H9 (cell line): ENCODE measurements at regions not wholly inside any gene's neighbourhood (a gene's known extent, or its start where the extent isn't known, plus 50 kb on each side); places are given as distances from the start of the nearest gene placed in this dataset.

Source experiments
- DNase-seq: peaks from one replicate; pipeline ENCODE4 v3.0.0-alpha.2; 2017
- H2AFZ ChIP-seq: one replicate; pipeline ENCODE4 v1.6.1; 2013; ENCODE audit warnings: mild to moderate bottlenecking, low read length, control low read depth, moderate library complexity
- H2AK5ac ChIP-seq: 2 replicates; pipeline ENCODE4 v1.6.1; 2013; ENCODE audit warnings: low read length, control low read depth, mixed read lengths; ENCODE audit not compliant: insufficient read length
- H2BK120ac ChIP-seq: one replicate; pipeline ENCODE4 v1.6.1; 2013; ENCODE audit warnings: low read depth, mild to moderate bottlenecking, low read length, control low read depth, inconsistent platforms; ENCODE audit not compliant: poor library complexity, severe bottlenecking
- H2BK12ac ChIP-seq: 2 replicates; pipeline ENCODE4 v1.6.1; 2013; ENCODE audit warnings: low read length, control low read depth, mixed read lengths, low read depth; ENCODE audit not compliant: insufficient read length
- H2BK15ac ChIP-seq: 2 replicates; pipeline ENCODE4 v1.6.1; 2013; ENCODE audit warnings: low read depth, low read length, control low read depth
- H2BK20ac ChIP-seq: one replicate; pipeline ENCODE4 v1.6.1; 2013; ENCODE audit warnings: low read depth, mild to moderate bottlenecking, low read length, control low read depth, inconsistent platforms; ENCODE audit not compliant: poor library complexity, severe bottlenecking
- H2BK5ac ChIP-seq: 2 replicates; pipeline ENCODE4 v1.6.1; 2013; ENCODE audit warnings: low read length, control low read depth, mixed read lengths; ENCODE audit not compliant: insufficient read length
- H3K14ac ChIP-seq: 2 replicates; pipeline ENCODE4 v1.6.1; 2013; ENCODE audit warnings: low read length, control low read depth; ENCODE audit not compliant: insufficient read depth
- H3K18ac ChIP-seq: 2 replicates; pipeline ENCODE4 v1.6.1; 2013; ENCODE audit warnings: low read depth, mild to moderate bottlenecking, mixed read lengths, low read length, control low read depth; ENCODE audit not compliant: insufficient read length
- H3K23ac ChIP-seq: 2 replicates; pipeline ENCODE4 v1.6.1; 2013; ENCODE audit warnings: low read length, control low read depth, mixed read lengths, low read depth; ENCODE audit not compliant: insufficient read length
- H3K23me2 ChIP-seq: 2 replicates; pipeline ENCODE4 v1.6.1; 2013; ENCODE audit warnings: low read depth, mild to moderate bottlenecking, mixed read lengths, low read length, control low read depth; ENCODE audit not compliant: insufficient read length, poor library complexity, severe bottlenecking
- H3K27ac ChIP-seq: 2 replicates; pipeline ENCODE4 v1.5.1; 2013; ENCODE audit warnings: low read length, control low read depth, mixed read lengths, low read depth; ENCODE audit not compliant: insufficient read length
- H3K27me3 ChIP-seq: 2 replicates; pipeline ENCODE4 v1.6.1; 2013; ENCODE audit warnings: low read length, control low read depth, inconsistent platforms; ENCODE audit not compliant: insufficient read depth
- H3K4ac ChIP-seq: 2 replicates; pipeline ENCODE4 v1.6.1; 2013; ENCODE audit warnings: low read depth, mild to moderate bottlenecking, control low read depth, inconsistent platforms, low read length, moderate library complexity
- H3K4me1 ChIP-seq: 2 replicates; pipeline ENCODE4 v1.6.1; 2013; ENCODE audit warnings: low read length, control low read depth, inconsistent platforms; ENCODE audit not compliant: insufficient read depth
- H3K4me2 ChIP-seq: 2 replicates; pipeline ENCODE4 v1.6.1; 2013; ENCODE audit warnings: low read length, control low read depth, mixed read lengths; ENCODE audit not compliant: insufficient read length, insufficient read depth
- H3K56ac ChIP-seq: 2 replicates; pipeline ENCODE4 v1.6.1; 2013; ENCODE audit warnings: low read depth, mild to moderate bottlenecking, mixed read lengths, low read length, control low read depth; ENCODE audit not compliant: insufficient read length
- H3K79me1 ChIP-seq: 2 replicates; pipeline ENCODE4 v1.6.1; 2013; ENCODE audit warnings: low read depth, mild to moderate bottlenecking, moderate library complexity, low read length, control low read depth, inconsistent platforms; ENCODE audit not compliant: insufficient read depth, poor library complexity, severe bottlenecking
- H3K79me2 ChIP-seq: 2 replicates; pipeline ENCODE4 v1.6.1; 2013; ENCODE audit warnings: low read length, control low read depth, inconsistent platforms; ENCODE audit not compliant: insufficient read depth
- H3K9ac ChIP-seq: 2 replicates; pipeline ENCODE4 v1.6.1; 2013; ENCODE audit warnings: low read length, control low read depth, mixed read lengths; ENCODE audit not compliant: insufficient read length; ENCODE audit errors: extremely low read depth
- H3K9me3 ChIP-seq: one replicate; pipeline ENCODE4 v1.6.1; 2013; ENCODE audit warnings: low read depth, low read length, inconsistent platforms; ENCODE audit not compliant: control insufficient read depth
- H3T11ph ChIP-seq: one replicate; pipeline ENCODE4 v1.6.1; 2013; ENCODE audit warnings: mild to moderate bottlenecking, low read length, control low read depth, inconsistent platforms
- H4K20me1 ChIP-seq: one replicate; pipeline ENCODE4 v1.6.1; 2013; ENCODE audit not compliant: control insufficient read depth, insufficient read length, insufficient read depth
- H4K5ac ChIP-seq: 2 replicates; pipeline ENCODE4 v1.6.1; 2013; ENCODE audit warnings: low read depth, mild to moderate bottlenecking, mixed read lengths, low read length, control low read depth; ENCODE audit not compliant: insufficient read length
- H4K8ac ChIP-seq: replicated peaks from 2 replicates; pipeline ENCODE4 v1.6.1; 2013; ENCODE audit warnings: low read length, control low read depth, mixed read lengths, low read depth; ENCODE audit not compliant: insufficient read length
- H4K91ac ChIP-seq: 2 replicates; pipeline ENCODE4 v1.6.1; 2013; ENCODE audit warnings: low read depth, mild to moderate bottlenecking, moderate library complexity, mixed read lengths, low read length, control low read depth; ENCODE audit not compliant: insufficient read length
- H3K27ac Mint-ChIP-seq, 3 experiments: 2 replicates in 2 of 3; 3 replicates in 1 of 3; pipeline ENCODE4 v1.8.0; 2020 to 2021; ENCODE audit warnings: mixed read lengths in 3 of 3, mild to moderate bottlenecking in 1 of 3, moderate library complexity in 1 of 3
- H3K27me3 Mint-ChIP-seq: 2 replicates; pipeline ENCODE4 v1.8.0; 2021; ENCODE audit warnings: low read depth, mild to moderate bottlenecking, moderate library complexity, mixed read lengths
- H3K36me3 Mint-ChIP-seq, 3 experiments: 2 replicates in 2 of 3; 3 replicates in 1 of 3; pipeline ENCODE4 v1.8.0; 2020 to 2021; ENCODE audit warnings: low read depth in 3 of 3, mixed read lengths in 3 of 3; ENCODE audit not compliant: insufficient read depth in 1 of 3
- H3K4me1 Mint-ChIP-seq, 2 experiments: 2 replicates each; pipeline ENCODE4 v1.8.0; 2020; ENCODE audit warnings: mixed read lengths in 2 of 2
- H3K4me3 Mint-ChIP-seq, 2 experiments: 2 replicates in 1 of 2; 3 replicates in 1 of 2; pipeline ENCODE4 v1.8.0; 2020 to 2021; ENCODE audit warnings: mild to moderate bottlenecking in 2 of 2, mixed read lengths in 2 of 2, moderate library complexity in 1 of 2
- H3K9me3 Mint-ChIP-seq, 2 experiments: 2 replicates in 1 of 2; 3 replicates in 1 of 2; pipeline ENCODE4 v1.8.0; 2020; ENCODE audit warnings: mild to moderate bottlenecking in 2 of 2, mixed read lengths in 2 of 2, moderate library complexity in 1 of 2
- TF ChIP-seq, protein P1 (sequence below): fragments of 200-600 bp; sonication (generic); conservative IDR thresholded peaks from 3 replicates; pipeline ENCODE4 v1.8.0; 2021; ENCODE audit warnings: antibody characterized with exemption, mild to moderate bottlenecking

DNA sequence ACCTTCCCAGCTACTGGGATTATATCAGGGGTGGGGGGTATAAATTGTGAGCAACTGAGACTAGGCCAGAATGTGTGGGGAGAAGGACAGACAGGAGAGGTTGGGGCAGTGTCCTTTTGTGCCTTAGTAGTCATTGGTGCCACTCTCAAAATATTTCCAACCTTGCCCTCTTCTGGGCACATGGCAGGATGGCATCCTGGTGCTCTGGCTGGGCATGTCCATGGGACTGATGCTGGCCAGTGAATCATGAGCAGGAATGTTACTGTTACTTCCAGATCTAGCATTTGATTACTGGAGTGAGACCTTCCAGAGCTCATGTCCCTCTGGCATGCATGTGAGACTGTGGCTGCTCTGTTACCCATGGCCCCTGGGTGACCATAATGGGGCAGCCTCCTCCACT, 151.2 kb downstream of the MATN1 start:
- TF ChIP-seq, protein P1, sequence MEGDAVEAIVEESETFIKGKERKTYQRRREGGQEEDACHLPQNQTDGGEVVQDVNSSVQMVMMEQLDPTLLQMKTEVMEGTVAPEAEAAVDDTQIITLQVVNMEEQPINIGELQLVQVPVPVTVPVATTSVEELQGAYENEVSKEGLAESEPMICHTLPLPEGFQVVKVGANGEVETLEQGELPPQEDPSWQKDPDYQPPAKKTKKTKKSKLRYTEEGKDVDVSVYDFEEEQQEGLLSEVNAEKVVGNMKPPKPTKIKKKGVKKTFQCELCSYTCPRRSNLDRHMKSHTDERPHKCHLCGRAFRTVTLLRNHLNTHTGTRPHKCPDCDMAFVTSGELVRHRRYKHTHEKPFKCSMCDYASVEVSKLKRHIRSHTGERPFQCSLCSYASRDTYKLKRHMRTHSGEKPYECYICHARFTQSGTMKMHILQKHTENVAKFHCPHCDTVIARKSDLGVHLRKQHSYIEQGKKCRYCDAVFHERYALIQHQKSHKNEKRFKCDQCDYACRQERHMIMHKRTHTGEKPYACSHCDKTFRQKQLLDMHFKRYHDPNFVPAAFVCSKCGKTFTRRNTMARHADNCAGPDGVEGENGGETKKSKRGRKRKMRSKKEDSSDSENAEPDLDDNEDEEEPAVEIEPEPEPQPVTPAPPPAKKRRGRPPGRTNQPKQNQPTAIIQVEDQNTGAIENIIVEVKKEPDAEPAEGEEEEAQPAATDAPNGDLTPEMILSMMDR, result 0 out of 3 replicates have a peak, but pooled peaks have one; percentile 13
- H2AFZ ChIP-seq, result no peak overlapping the region
- no peaks in the 10 kb centered on the region for H3K23me2 ChIP-seq
- H3K4me1 Mint-ChIP-seq, result peaks cover 0 to 3% of the 10 kb centered on the region in 2 experiments; a peak in 2 of 4 replicates
- no peaks in the 10 kb centered on the region for H3K9me3 Mint-ChIP-seq
- H3K56ac ChIP-seq, result no peak overlapping the region
- H3T11ph ChIP-seq, result no peak overlapping the region
- H4K91ac ChIP-seq, result no peak overlapping the region
- H3K79me2 ChIP-seq, result no peaks in the 10 kb centered on the region
- no peak overlapping the region for H2BK5ac ChIP-seq
- H3K4me2 ChIP-seq, result no peak overlapping the region
- H2BK120ac ChIP-seq, result no peak overlapping the region
- H3K27ac Mint-ChIP-seq, result no peak overlapping the region
- H3K9ac ChIP-seq, result no peak overlapping the region
- H2AK5ac ChIP-seq, result no peak overlapping the region
- H3K9me3 ChIP-seq, result no peaks in the 10 kb centered on the region
- no peak overlapping the region for H3K4me3 Mint-ChIP-seq
- H3K4ac ChIP-seq, result no peak overlapping the region
- no peak overlapping the region for H3K18ac ChIP-seq
- no peaks in the 10 kb centered on the region for H3K27me3 ChIP-seq
- no peak overlapping the region for H4K8ac ChIP-seq
- no peak for DNase-seq
- H2BK15ac ChIP-seq, result no peak overlapping the region
- peaks cover 5% of the 10 kb centered on the region for H3K27me3 Mint-ChIP-seq
- H4K5ac ChIP-seq, result no peak overlapping the region
- no peak overlapping the region for H3K23ac ChIP-seq
- H2BK12ac ChIP-seq, result no peak overlapping the region
- no peak overlapping the region for H2BK20ac ChIP-seq
- no peaks in the 10 kb centered on the region for H3K36me3 Mint-ChIP-seq
- no peaks in the 10 kb centered on the region for H3K4me1 ChIP-seq
- H4K20me1 ChIP-seq, result no peaks in the 10 kb centered on the region
- no peaks in the 10 kb centered on the region for H3K79me1 ChIP-seq
- H3K14ac ChIP-seq, result no peak overlapping the region
- no peak overlapping the region for H3K27ac ChIP-seq
